ENCODE measurements at regions not wholly inside any gene's neighbourhood (a gene's known extent, or its start where the extent isn't known, plus 50 kb on each side); places are given as distances from the start of the nearest gene placed in this dataset.

DNA sequence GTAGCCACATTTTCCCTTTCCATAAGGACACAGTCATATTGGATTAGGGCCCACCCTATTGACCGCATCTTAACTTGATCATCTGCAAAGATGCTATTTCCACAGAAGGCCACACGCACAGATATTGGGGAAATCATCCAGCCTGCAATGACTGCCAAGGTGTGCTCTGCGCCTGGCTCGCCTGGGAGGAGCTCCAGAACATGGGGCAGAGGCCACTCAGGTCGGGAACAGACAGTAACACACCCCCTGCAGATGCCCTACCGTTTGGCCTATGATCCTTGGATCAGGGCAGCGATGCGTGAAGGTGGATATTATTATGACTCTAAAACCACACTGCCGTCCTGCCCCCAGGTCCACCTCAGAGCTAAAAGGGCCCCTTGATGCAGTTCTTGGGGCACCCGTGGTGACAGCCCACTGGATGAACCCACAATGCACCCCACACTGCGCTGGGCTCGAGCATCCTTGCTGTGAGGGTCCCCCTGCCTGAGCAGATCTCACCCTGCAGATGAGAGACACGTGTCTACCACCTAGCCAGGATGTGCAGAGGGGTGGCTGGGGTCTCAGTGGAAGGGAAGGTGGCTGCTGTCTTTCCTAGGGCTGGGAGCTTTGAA, 72.9 kb upstream of the ZNF516 start:
- DNase-seq, result no peak

DNA sequence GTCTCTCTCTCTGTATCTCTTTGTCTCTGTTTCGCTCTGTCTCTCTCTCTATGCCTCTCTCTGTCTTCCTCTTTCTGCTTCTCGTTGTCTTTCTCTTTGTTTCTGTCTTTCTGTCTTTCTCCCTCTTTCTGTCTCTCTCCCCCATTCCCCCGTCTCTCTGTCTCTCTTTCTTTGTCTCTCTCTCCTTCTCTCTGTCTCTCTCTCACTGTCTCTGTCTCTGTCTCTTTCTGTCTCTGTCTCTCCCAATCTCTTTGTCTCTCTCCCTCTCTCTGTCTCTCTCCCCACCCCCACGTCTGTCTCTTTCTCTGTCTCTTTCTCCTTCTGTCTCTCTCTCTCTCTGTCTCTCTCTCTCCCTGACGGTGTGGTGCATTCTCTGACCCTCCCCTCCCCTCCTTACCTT, 71.9 kb upstream of the ZNF516 start:
- no peak for DNase-seq

DNA sequence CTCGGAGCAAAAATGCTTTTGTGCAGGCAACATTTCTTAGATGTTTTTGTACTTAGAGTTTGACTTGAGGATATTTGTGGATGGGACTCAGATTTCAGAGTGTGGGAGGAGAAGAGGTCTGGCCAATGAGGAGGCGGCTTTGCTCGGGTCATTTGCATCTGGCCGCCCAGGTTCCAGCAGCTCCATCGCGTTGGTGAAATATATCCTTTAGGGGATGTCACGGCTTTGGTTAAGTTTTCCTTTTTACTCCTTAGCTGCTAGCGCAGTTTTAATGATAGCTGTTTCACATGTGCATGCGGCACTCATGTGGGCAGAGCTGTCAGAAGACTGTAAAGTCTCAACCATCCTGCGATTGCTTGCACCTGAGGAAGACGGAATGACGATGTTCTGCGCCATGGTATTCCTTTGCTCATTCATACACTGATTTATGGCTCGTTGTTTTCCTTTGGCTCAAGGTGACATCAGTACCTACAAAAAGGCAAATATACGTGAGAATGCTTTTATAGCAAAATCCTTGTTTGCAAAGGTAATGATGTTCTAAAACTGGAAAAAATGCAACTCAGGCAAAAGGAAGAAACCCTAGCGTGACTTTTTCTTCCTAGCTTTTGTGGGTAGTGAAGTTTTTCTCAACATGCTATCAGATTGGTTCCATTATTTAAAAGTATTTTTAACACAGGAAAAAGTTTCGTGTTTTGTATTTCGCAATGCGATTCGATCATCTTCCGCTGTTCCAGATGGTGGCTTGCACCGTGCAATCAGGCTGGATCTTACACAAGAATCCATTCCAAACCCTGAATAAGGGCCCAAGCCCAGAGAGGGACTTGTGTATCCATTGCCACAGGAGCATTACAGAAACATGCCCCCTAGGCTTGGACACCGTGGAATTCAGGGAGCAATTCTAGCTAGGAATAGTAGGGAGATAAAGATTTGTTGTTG, 70.5 kb upstream of the ZNF516 start:
- DNase-seq, result no peak

DNA sequence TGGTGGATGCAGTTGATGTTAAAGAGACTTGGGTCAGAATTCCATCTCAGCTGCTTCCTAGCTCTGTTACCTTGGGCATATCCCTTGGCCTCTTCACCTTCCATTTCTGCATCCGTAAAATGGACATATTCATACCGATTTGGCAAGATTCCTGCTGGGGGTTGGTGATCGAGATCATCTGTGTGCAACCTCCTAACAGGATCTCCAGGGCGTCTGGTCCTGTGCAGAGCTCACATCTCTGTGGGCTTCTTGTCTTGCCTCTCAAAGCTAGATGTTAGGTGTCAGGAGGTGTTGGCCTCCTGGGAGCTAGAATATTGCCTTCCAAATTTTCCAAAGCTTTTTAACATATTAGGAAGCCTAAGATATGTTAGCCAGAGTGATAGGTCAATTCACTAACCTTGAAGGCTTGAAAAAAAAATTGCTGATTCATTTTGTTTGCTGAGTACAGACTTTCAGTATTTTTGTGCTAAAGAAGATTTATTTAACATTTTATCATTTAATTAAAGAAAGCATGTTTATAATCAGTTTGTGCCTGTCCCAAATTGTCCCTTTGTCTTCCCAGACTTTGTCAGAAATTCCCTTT, 69.7 kb upstream of the ZNF516 start:
- DNase-seq, result no peak

DNA sequence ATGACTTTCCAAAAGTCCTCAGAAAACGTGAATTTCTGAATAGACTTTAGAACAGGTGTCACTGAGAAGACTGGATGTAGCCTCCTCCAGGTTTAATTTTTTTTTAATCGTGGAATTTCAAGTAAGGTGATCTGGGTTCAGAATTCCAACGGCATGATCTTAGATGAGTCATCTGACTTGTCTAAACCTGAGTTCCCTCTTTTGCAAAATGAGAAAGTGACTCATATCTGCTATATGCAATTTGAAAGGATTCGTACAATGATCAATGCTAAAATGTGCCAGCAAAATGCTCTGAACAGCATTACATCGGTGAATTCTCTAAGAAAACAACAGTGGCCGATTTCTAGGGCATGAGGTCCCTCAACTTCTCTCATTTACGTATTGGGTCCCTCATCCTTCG, 69.1 kb upstream of the ZNF516 start:
- DNase-seq, result no peak

DNA sequence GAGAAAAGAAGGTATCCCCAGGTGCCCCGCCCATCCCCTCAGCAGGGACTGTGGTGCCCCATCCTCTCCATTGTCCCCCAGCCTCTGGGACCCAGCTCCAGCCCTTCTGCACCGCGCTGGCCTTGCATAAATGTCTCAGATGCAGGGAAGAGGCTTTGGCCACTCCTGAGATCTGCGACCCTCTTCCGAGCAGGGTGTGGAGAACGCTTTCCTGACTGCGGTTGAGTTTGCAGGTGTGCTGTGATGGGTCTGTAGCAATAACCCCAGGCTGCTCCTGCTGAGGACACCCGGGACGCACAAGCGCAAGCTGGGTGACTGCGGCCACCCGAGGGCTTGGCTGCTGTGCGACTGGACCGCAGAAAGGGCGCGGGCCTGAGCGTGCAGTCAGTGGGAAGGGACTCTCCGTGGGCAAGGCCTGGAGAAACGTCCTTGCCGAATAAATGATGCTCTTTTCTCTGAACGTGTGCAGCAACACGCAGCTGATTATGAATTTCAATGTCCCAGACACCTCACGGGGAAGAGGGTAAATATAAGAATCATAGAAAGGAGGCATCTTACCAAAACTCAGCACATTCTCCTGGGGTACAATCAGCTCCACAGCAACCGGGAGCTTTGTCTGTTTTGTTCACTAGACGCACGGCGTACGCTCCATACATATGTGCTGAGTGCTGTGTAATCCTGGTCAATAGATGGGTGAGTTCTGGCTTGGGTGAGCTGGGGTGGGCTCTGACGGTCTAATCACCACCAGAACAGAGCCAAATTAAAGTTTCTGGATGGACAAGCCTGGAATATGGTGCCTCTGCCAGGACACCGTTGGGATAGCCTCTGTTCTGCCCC, 67.5 kb upstream of the ZNF516 start:
- DNase-seq, result no peak

DNA sequence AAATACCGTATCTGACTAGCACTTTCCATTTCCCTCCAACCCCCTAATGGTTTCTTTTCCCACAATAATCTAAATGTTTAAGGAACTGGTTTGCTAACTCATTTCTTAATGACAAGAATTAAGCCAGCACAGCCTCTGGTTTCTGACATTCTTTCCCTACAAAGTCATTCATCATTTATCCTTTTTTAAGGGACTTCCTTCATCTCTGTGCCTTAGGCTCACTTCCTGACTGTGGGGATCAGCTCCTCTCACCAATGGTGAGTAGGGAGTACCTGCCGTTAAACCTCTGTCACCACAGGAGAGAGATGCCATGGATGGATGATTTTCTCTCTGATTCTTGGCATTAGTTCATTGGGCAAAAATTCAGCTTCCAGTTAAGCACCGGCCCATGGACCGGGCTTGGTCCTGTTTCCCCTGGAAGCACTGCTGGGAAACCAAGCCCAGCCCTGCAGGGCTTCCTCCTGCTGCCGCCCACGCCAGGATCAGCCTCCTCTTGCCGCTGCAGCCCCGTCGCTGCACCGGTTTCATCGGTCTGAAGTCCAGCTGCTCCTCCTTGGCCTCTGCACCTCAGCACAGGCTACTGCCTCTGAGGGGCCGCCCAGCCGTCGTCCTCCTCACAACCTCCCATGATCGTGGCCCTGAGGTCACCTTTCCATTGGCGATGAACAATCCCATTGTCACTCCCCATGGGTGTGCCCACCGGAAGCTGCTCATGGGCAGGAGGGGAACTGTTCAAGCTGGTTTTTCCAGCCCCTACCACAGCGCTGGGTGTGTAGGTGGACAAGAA, 64.0 kb upstream of the ZNF516 start:
- DNase-seq, result no peak

DNA sequence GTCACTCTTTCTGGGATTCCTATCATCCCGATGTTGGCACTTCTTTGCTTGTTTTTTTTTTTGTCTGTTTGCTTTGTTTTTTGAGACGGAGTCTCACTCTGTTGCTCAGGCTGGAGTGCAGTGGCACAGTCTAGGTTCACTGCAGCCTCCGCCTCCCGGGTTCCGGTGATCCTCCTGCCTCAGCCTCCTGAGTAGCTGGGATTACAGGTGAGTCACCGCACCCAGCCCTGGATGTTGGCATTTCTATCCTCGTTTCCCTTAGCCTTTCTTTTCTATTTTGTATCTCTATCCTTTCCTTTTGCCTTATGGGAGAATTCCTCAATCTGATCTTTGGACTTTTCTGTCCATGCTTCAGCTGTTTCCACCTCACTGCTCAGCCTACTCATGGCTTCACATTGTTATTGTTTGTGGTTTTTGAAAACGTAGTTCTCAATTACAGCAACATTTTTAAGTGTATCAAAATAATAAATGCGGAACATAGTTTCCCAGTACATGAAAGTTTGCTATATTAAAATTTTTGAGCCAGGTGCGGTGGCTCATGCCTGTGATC, 62.1 kb upstream of the ZNF516 start:
- DNase-seq, result no peak

DNA sequence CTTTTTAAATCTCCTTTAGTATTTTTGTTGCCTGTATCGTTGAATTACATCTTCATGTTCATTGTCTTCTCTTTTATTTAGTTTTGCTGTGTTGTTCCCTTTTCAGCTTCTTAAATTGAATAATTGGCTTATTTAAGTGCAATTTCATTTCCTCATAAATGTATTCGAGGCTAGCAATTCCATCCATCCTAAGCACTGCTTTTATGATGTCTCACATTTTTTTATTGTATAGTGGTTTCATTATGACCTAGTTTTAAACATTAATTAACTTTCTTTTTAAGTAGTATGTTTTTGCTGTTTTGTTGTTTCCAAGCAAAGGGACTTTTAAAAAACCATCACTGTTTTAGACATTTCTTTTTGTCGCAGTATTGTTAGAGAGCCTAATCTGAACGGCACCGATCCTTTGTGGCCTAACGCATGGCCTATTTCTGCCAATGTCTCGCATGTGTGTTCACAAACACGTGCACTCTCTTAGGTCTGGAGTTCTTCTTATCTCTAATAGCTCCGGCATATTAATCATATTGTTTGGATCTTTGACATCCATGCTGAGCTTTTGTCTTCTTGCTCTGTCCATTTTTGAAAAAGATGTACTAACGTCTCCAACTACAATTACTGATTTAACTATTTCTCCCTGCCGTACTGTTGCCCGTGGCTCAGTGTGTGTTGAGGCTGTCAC, 59.6 kb upstream of the ZNF516 start:
- no peak for DNase-seq

DNA sequence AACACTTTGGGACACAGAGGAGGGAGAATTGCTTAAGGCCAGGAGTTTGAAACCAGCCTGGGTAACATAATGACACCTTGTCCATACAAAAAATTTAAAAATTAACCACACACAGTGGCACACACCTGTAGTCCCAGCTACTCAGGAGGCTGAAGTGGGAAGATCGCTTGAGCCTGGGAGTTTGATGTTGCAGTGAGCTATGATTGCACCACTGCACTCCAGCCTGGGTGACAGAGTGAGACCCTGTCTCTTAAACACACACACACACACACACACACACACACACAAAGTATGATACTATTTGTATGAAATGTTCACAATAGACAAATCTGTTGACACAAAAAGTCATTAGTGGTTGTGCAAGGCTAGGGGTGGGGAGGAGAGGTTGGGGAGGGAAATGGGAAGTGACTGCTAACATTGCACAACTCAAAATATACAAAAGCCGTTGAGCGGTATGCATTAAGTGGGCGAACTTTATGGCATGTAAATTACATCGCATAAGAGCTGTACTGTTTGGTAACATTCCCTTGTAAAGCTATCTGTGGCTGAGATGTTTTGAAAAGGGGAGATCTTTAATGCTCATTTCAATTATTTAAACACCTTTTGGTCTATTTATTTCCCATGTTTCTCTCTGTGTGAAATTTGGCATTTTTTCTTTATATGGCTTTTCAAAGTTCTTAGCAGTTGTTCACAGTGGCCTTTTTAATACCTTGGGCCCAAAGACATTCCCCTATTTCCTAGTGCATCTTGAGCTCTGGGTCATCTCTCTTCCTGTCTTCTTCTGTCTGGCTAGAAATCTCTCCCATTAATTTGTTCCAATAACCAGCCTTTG, 58.9 kb upstream of the ZNF516 start:
- DNase-seq, result no peak

DNA sequence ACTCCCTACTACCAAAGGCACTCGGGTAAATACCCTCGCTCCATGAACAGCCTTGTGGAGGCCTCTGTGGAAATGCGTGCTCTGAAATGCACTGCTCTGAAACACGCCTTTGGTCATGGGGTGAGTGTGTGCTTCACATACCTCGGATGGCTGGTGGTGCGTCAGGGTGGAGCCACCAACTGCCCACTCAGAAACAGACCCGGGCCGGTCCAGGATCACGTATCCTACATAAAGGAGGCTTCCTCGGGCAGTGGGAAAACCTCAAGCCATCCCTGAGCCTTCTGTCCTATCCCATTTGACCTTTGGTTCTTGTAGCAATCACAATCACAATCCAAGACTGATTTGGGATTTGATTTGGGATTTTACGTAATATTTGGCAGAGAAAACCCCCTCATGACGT, 53.5 kb upstream of the ZNF516 start:
- no peak for DNase-seq

DNA sequence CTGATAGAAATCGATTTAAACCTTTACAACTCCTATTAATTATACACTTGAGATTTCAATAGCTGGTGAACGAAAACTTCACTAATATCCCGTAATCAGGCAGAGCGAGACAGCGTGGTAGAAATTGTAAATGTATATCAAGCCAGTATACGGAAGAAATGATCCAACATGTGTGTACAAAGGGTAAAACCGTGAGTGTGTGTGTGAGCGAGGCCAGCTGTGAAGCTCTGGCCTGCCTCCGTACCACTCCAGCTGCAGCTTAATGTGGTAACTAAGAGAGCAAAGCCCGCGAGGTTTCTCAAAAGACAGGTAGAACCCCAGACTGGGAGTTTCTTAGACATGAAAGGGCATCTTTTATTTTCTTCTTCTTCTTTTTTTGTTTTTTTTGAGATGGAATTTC, 52.3 kb upstream of the ZNF516 start:
- DNase-seq, result no peak

DNA sequence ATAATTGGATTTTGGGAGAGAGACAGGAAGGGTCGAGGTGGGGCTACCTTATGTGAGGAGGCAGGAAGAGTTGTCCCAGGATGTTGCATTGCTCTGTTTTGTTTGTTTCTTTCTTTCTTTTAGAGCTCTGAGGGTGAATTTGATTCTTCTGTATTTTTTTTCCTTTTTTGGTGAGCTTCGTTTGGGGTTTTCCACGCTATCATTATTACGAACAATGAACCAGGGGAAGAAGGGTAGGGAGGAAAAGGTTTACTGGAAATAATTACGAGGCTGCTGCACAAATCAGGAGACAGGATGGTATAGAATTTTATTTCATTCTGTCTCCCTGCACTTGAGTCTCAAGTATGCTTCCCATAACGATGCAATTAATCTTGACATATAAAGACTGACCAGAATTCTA, 51.4 kb upstream of the ZNF516 start:
- DNase-seq, result no peak

DNA sequence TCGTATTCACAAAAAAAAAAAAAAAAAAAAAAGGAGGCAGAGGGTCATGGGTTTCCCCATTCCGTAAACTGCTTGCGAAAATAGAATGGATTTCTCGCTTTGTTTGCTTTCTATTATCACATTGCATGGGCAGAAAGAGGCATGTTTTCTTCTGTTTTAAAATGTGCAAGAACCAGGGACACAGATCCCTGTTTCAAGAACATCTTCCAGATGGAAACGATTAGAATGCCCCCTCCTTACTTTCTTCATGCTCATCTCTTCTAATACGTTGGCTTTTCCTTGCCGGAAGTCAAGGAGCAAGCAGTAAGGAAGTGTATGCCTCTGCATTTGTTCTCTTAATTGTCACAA, 51.0 kb upstream of the ZNF516 start:
- no peak for DNase-seq

DNA sequence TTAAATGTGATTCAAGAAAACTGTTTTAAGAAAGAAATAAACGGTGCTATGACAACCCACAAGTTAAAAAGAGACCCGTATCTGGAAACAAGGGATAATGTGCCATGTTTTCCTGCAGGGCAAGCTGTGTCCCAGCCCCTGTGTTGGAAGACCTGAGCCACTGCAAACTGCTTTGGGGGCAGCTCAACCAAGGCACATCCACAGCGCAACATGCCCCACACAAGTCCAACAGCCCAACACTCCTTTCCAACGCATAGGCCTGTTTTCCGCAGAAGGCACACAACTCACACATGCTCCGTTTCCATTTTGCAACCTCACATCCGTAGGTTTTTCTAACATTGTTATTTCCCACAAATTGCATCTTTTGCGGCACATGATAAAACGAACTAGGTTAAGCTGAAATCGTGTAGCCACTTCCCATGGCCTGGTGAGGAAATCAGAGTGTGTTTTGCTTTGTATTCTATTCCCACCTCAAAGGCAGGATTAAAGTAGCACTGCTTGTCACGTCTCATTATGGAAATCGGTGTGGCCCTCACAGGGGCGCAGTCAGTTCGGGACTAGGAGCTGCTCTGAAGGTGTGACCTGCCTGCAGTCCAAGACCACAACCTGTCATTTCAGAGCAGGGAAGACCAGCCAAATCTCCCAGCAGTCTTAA, 50.5 kb upstream of the ZNF516 start:
- no peak for DNase-seq

DNA sequence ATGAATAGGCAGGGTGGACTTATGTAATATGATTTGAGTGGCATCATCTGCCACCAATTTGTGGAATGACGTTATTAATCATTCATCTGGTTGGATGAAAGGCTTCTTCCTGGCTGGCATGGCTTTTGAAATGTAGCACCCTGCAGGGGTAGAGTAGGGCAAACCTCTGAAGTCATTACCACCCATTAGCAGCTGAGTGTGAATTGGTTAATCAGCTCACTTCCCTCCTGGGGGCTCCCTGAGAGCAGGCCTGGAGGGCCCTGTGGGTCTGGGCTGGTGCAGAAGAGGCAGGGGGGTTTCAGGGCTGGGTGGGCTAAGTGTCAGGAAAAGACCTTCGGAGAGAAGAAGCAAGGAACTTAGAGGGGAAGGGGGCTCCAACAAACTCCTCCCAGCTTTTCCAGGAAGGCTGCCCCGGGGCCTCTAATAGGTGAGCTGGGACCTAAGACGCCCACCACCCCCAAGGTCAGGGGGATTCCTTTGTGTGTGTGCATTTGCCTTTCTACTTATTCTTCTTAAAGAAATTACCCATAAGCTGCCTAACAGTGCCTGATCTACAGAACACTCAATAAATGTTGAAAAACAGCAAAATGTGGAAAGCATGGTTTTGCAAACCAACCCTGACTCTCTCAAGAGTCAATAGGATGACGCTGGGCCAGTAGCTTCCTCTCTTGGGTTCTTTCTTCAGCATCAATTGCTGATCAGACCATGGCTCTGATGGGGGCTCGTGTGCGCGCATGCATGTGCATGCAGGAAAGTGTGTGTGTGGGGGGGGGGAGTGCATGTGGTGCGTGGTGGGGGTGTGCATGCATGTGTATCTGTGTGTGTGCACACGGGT, 49.7 kb upstream of the ZNF516 start:
- no peak for DNase-seq
